ENCODE measurements at regions not wholly inside any gene's neighbourhood (a gene's known extent, or its start where the extent isn't known, plus 50 kb on each side); places are given as distances from the start of the nearest gene placed in this dataset.
"Not testable (repeated sequence)": the region's sequence is repeated elsewhere in the genome, so short reads cannot be mapped to it uniquely, and the experiment has no call there.

DNA sequence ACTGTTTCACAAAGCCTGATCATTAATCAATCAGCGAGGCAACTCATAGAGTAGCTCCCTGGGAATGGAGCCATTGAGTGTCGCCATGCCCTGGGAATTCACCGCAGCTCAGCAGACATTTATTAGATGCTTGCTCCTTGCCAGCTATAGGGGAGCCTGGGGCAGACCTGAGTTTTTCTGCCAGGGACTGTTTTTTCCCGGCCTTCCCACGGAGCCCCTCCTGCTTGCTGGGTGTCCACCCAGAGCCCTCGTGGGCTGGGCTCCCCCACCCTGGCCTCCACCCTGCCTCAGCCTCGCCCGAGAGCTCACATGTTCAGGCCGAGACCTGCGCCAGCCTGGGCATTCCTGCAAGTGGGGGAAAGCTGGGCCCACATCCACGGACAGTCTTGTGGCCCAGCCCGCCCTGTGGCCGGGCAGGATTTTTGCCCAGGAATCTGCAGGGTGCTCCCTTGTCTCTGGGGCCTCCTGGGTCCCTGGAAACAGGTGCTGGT, 64.9 kb downstream of the SMIM38 start:
- no peak for DNase-seq

DNA sequence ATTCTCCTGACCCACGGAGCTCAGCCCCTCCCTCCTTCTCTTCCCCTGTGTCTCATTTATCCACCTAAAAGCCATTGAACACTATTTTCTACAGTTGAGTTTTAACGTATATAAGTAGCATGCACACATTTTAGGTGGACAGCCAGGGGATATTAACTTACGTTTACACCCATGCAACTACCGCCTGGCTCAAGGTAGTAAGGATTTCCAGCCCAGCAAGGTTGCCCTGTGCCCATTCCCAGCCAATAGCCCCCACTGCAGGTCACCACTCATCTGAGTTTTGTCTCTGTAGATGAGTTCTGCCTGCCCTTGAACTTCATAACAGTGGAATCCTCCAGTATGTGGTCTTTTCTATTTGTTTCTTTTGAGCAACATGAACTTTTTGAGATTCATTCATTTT, 65.4 kb downstream of the SMIM38 start:
- DNase-seq = no peak

DNA sequence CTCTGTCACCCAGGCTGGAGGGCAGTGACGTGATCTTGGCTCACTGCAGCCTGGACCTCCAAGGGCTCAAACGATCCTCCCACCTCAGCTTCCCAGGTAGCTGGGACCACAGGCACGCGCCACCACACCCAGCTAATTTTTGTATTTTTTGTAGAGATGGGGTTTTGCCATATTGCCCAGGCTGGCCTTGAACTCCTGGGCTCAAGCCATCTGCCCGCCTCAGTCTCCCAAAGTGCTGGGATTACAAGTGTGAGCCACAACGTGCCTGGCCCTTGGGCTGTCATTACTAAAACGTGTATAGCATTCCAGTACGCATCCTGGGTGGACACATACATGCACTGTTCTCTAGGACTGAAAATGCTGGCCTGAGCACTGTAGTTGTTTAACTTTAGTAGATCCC, 65.9 kb downstream of the SMIM38 start:
- DNase-seq = not testable (repeated sequence)

DNA sequence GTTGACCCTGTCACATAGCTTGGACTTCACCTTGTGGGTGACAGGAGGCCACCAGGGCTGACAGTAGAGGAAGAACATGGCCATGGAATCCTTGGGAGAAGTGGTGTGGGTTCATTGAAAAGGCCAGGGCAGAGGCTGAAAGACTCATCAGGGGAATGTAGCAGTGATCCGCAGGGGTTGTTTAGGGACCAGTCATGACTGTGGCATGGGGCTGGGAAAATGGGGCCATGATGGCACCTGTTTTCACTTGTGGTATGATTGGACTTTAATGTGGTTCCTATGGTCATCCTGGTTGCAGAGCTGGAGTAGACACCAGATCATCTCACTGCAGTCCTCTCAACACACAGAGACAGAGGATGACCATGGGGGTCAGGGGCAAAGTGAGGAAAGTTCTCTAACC, 66.7 kb upstream of the MYEOV start:
- DNase-seq = no peak

DNA sequence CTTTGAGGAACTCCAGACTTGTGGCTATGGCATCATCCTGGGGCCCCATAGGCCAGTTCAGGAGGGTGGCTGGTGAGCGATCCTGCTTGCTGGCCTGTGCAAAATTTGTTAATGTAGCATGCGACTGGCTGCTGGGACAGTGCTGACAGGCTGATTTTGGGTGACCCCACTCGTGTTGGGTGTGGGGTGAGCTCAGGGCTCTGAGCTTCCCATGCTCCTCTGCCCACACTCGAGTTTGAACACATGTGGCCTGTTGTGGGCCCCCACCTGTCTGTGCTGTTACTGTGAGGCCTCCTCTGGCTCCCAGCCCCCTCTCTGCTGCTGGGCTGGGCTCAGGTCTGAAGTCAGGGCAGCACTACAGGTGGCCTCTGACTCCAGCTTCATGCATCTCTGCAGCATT, 64.4 kb upstream of the MYEOV start:
- DNase-seq = peak; percentile 13 to 51 (median 38)

DNA sequence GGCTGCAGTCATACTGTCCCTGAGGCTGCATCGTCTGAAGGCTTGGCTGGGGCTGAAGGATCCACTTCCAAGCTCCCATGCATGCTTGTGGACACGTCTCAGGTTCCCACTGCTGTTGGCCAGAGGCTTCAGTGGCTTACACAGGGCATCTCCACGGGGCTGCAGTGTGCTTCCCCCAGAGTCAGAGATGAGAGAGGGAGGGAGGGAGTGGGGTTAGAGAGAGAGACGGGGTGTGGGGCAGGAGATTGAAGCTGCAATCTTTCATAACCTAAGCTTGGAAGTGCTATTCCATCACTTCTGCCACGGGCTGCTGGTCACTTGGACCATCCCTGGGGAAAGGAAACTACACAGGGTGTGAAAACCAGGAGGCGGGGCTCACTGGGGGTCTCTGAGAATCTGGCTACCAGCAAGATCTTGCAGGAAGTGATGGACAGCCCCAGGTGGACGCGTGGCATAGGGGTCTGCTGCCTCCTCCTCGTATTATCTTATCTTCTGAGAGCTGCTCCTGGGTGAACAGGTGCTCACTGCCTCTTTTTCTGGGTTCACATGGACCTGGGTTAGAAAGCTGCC, 63.0 kb upstream of the MYEOV start:
- DNase-seq = no peak

DNA sequence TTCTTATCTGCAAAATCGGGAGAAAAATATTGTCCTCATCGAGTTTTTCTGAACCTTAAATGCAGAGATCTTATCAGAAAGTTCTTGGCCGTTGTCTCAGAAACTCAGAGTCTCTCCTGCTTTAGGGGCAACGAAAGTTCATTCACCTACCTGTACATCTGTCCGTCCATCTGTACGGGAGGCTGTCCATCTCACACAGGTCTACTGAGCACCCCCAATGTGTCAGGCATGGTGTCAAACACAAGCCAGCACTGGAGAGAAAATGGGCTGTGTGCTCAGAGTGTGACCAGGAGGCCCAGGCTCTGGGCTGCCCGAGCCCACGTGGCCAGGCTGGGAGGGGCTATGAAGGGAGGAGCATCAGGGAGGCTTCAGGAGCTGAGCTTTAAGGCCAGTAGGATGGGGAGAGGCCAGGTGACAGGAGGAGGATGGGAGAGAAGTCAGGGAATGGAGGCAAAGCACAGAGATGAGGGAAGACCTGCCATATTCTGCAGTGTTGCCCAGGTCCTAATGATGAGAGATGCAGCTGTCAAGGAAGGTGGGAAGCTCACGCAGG, 62.4 kb upstream of the MYEOV start:
- no peak for DNase-seq

DNA sequence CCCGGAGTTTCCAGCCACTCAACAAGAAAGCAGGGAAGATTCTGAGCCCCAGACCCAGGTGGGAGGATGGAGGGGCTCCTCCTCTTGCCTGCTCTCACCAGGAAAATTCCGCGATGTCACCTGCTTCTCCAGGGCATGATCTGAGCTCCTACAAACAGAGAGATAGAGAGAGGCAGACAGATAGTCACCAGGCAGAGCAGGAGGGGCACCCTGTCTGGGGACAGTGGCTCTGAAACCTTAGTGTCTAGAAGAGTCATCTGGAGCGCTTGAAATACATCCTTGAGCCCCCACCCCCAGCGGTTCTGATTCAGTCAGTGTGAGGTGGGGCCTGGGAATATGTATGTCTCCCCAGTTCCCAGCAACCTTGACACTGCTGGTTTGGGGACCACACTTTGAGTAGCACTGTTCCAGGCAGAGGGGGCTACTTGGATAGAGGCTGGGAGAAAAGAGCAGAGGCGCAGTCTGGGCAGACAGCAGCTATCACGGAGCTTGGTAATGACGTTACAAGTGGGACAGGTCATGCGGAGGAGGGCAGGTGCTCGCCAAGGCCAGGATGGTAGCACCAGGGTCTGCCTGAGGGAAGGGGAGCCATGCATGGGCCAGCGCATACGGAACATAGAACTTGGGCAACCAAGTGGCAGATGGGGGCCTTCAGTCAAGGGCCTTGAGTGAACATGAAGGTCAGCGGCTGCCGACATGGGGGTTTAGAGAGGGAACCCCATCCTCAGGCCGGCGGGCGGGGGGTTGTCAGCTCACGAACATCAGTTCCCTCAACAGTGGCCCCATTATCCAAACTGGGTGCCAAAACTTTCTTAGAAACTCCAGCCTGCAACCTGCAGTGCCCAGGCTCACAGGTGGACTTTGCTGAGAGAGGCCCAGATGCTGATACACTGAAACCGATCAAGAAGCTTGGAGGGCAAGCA, 60.9 kb upstream of the MYEOV start:
- no peak for DNase-seq

DNA sequence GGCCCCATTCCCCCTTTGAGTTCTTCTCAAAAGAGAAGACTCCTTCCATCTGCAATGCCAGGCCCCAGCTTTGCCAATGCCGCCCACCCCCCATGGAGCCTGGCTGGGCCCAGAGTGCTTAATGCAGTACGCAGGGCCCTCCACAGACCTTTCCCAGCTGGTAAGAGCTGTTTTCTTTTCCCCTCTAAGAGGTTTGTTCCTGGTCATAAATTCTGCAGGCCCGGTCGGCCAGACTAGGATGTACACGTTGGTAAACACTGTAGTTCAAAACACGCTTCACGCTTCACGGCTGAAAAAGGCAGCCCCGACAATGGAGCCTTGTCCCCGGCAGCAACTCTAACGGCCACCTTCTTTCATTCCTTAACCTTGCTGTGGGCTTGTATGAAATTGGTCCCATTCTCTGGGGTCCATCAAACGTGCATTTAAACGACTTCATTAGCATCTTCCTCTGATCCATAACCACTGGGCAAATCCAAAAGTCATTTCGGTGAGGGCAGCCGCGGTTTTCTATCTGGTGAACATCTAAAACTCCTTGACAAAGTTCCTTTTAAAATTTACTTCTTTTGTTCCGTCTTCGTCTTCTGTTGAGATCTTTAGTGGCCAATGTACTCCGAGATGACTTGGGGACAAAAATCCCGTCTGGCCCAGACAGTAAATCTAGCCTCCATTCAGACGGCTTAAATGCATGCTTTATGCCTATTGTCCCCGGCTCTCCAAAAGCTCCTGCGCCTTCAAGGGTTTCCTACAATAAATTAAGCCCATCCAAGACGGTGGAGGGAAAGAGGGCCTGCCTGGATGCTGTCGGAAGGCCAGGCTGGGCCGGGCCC, 60.0 kb upstream of the MYEOV start:
- no peak for DNase-seq

DNA sequence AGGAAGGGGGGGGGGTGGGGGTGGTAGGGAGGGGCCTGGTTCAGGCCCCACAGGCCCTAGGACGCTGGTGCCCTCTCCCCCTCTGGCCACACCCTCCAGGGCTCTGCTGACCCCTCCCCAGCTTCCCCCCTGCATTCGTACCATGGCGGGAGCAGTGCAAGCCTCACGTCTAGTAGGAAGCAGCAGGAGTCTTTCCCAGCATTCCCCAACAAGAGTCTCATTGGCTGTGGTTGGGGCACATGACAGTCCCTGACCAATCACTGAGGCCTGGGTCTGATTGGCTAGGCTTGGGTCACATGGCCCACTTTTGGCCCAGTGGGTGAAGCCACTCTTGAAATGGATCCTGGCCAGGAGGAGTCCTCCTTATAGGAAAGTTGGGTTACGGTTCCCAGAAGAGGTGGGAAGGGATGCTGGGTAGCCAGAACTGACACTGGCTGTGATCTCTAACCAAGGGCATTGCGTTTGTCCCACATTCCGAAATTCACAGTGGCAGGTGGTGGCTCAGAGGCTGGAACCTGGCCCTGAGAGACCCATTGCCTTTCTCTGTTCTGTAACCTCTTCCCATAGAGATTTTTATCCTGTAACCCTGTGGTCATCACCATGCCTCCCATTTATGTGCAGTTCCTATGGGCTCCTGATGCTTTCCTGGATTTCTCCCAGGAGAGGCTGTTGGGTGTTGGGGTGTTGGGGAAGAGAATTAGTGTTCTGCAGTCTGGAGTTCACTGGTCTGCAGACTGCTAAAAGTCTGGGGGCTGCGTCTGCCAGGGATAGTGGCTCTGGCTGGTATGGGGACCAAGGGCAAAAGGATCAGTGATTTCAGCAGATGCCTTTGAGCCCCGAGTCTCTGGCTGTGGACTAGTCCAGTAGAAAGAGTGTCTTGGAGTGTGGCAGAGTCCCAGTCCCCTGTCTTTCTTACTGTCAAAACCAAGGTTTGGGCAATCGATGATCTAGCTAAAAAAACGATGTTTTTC, 58.9 kb upstream of the MYEOV start:
- no peak for DNase-seq

DNA sequence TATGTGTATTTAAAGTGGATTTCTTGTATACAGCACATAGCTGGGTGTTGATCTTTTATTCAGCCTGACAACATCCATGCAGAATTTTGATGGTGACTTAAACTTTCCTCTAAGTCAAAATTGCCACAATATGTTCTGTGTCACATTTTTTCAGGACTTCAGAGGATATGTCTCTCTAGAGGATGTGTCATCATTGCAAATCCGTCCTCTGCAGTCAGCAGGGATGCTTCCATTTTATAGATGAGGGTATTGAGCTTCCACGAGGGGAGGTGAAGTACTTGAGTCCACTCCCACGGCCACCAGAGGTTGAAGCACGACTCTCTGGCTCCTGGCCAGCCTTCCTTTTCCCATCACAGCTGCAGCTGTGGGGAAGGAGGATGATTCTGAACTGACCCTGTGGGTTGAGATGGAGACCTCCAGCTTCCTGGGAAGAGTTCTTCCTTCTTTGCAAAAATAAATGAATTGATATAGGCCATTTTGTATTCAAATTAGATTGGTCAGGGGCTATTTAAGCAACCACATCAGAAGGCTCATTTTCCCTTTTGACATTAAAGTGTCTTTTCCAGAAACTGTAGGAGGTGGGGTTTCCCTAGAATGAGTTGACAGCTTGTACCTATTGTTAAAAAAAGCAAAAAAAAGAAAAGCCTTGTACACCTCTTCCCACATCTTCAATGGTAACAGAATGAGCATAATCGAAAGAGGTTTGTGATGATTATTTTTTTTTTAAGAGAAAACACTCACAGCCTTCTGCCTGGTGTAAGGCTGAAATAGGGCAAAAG, 55.2 kb upstream of the MYEOV start:
- peak in 1 of 4 experiments; percentile 12 for DNase-seq

DNA sequence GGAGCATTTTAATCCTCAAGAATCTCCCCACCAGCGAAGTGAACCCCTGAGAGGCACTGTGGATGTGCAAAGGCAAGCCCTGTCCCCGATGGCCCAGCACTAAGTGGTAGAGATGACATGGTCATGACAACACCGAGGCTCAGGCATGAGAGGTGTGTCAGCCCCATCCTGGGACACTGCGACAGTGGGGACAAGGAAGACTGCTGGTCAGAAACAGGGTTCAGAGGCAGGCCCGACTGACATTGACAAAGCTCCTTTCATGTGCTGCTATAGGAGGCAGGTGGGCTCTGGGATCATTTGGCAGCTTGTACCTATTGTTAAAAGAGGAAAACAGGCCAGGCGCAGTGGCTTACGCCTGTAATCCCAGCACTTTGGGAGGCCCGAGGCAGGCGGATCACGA, 54.3 kb upstream of the MYEOV start:
- no peak for DNase-seq

DNA sequence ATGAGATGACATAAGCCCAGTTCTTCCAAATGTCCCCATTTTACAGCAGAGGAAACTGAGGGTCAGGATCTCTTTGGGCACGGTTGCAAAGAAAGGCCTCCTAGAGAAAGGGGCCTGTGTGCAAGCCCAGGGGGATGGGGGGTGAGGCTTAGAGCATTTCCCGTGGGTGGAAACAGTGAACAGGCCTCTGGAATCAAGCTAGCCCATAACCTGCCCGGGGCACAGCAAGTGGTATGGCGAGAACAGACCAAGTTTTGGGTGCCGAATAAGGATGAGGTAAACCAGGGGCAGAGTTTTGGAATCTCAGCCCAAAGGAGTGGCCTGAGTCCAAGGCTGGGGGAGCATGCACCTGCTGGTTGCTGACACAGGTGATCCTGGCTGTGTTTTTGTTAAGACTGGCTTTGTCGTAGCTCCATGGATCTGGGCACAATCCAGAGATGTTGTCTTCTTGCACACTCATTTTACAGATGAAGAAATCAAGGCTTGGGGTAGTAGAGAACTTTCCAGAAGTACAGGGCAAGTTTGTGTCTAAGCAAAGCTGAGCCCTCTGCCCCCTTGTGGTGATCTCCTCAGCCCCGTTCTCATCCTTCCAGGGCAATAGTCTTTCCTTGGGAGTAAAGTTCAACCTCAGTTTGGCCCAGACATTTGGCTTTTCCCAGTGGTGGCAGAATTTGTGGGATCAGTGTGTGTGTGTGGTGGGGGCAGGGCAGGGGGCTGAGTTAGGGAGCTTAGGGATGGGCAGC, 53.5 kb upstream of the MYEOV start:
- DNase-seq = peak; percentile 18 to 57 (median 42)

DNA sequence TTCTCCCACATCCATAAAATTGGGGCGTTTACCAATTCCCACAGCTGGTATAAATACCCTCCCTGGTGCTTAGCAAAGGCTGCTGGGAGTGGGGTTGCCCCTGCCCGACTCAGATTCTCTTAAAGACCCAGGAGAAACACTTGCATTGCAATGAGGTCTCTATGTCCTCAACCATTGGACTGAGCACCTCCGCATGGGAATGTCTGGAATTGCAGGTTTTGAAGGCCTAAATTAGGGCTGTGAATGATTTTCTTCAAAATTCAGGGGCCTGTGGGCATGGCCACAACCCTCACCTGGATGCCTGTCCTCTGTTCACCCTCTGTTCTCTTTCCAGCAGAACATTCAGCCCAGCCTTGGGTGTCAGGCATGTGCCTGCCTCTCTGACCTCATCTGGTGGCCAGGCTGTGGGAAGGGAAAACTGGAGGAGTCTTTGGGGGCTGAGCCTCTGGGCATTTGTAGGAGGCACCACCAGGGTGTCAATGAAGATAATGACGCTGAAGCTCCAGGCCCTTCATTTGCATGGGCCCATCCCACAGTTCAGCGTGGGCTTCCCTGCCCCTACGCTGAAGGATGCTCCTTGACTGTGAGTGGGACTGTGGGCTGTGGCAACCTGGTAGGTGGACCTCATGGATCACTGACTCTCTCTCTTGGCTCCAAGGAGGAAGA, 52.7 kb upstream of the MYEOV start:
- DNase-seq = peak in 3 of 4 experiments; percentile 12 to 39 (median 14)

DNA sequence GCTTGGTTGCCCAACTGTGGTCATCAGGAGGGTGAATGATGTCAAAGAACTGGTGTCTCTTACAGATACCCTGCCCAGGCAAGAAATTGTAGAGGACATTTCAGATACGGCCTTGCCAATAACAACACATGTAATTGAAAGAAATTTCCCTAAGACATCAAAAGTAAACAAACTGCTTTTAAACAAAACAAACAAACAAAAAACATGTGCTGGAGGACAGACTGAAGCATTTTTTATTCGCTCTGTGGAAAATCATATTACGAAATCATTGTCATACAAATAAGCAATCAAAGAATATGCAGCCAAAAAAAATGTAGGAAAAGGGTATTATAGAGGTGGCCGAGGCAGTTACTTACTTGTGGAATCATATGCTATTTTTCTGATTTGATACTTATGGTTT, 52.1 kb upstream of the MYEOV start:
- no peak for DNase-seq

DNA sequence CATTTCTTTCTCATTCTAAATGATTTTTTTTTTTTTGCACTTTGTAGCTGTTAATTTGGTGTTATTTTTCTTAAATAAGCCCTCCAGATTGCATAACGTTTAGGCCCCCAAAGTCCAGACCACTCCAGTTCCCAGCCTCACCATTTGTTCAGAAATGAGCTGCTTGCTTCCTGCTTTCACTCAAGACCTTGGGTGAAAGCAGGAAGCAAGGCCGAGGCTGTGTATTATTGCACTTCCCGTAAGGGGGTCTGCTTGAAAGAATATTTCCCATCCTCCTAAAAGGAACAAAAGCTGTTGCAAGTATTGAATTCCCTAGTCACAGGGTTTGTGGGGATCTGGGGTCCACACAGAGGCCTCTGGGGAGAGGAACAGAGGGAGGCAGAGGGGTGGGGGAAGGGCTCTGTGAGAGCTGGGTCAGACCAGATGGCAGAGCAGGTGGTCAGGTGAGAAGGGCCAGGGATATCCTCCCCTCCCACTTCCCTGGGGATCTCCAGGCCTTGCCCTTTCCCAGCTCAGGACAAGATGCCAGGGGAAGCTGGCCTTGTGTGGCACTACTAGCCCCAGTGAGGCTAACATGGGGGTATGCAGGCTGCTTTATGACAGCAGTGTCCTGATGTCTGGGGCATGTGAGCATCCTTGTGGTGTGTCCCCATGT, 51.6 kb upstream of the MYEOV start:
- DNase-seq = peak; percentile 29 to 67 (median 62)

DNA sequence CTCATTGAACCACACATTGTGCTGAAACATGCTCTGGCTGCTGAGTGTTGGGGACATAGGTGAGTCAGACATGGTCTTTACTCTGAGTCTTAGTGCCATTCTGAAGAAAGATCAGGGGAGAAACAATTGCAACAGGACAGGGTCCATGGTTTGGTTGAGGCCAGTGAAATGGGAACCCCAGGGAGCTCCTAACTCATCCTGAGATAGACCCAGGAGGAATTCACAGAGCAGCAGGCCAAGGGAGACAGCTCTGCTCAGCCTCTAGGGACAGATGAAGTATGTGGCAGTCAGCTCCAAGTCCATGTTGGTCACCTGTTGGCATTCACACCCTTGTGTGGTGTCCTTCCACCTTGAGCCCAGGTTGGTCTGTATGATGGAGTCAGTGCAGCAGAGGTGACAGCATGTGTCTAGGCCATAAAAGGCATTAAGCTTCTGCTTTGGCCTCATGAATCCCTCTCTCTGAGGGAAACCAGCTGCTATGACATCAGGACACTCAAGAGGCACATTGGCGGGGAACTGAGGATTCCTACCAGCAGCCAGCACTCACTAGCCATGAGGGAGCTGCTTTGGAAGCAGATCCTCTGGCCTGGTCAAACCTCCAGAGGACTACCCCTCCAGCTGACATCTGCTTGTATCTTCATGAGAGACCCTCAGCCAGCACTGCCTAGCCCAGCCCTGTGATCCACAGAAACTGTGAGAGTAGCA, 50.3 kb upstream of the MYEOV start:
- no peak for DNase-seq
